ENCODE measurements at regions not wholly inside any gene's neighbourhood (a gene's known extent, or its start where the extent isn't known, plus 50 kb on each side); places are given as distances from the start of the nearest gene placed in this dataset.

GRCh38 chr13:80477661-80478443, 136.9 kb upstream of the SPRY2 start:
- no peak for DNase-seq

- no peak for DNase-seq
These were observed 136.0 kb upstream of the SPRY2 start for GRCh38 chr13:80476953-80477352.

- no peak for DNase-seq
These were observed 134.8 kb upstream of the SPRY2 start for GRCh38 chr13:80475718-80476117.

GRCh38 chr13:80473695-80474094, 132.8 kb upstream of the SPRY2 start:
- no peak for DNase-seq

GRCh38 chr13:80469853-80470381, 129.0 kb upstream of the SPRY2 start:
- DNase-seq = peak in 5 of 56 donors; percentile 2 to 30 (median 14)

GRCh38 chr13:80469105-80469852, 128.4 kb upstream of the SPRY2 start:
- no peak for DNase-seq

- no peak for DNase-seq
These were observed 124.4 kb upstream of the SPRY2 start for GRCh38 chr13:80465321-80465720.

- DNase-seq = no peak
These were observed 122.9 kb upstream of the SPRY2 start for GRCh38 chr13:80463673-80464352.

GRCh38 chr13:80462567-80462966, 121.6 kb upstream of the SPRY2 start:
- no peak for DNase-seq

GRCh38 chr13:80462037-80462436, 121.1 kb upstream of the SPRY2 start:
- no peak for DNase-seq

GRCh38 chr13:80458543-80458942, 117.6 kb upstream of the SPRY2 start:
- DNase-seq = no peak

- no peak for DNase-seq
These were observed 113.3 kb upstream of the SPRY2 start for GRCh38 chr13:80454245-80454644.

GRCh38 chr13:80452279-80452678, 111.4 kb upstream of the SPRY2 start:
- no peak for DNase-seq

- no peak for DNase-seq
These were observed 110.7 kb upstream of the SPRY2 start for GRCh38 chr13:80451641-80452040.

- DNase-seq = no peak
These were observed 109.5 kb upstream of the SPRY2 start for GRCh38 chr13:80450386-80450785.

GRCh38 chr13:80448725-80449124, 107.8 kb upstream of the SPRY2 start:
- DNase-seq = no peak

GRCh38 chr13:80447747-80448146, 106.8 kb upstream of the SPRY2 start:
- DNase-seq = no peak

GRCh38 chr13:80444240-80445015, 103.5 kb upstream of the SPRY2 start:
- DNase-seq = no peak

- no peak for DNase-seq
These were observed 101.7 kb upstream of the SPRY2 start for GRCh38 chr13:80442609-80443008.

GRCh38 chr13:80441968-80442367, 101.0 kb upstream of the SPRY2 start:
- DNase-seq = no peak

- no peak for DNase-seq
These were observed 97.6 kb upstream of the SPRY2 start for GRCh38 chr13:80438521-80438920.
